Gastrocnemius medialis (tissue), 4 donors: ENCODE measurements at regions not wholly inside any gene's neighbourhood (a gene's known extent, or its start where the extent isn't known, plus 50 kb on each side); places are given as distances from the start of the nearest gene placed in this dataset.

Experiments
- POLR2A ChIP-seq, 2 donors: fragments of 450-650 bp; IDR thresholded peaks; one replicate each; pipeline ENCODE4 v1.6.1; 2017; ENCODE audit warnings: antibody characterized with exemption in 2 of 2, mild to moderate bottlenecking in 2 of 2, moderate library complexity in 2 of 2
- TF ChIP-seq, protein P1 (sequence below), 5 experiments: fragments of 450-650 bp in 3 of 5; fragments of 200-600 bp in 2 of 5; sonication (generic) in 2 of 5; IDR thresholded peaks in 4 of 5; conservative IDR thresholded peaks in 1 of 5; 1 replicate in 4 of 5; 2 replicates in 1 of 5; pipeline ENCODE4 v1.5.1; 2016 to 2019; ENCODE audit warnings: antibody characterized with exemption in 5 of 5, mild to moderate bottlenecking in 3 of 5, moderate library complexity in 3 of 5

DNA sequence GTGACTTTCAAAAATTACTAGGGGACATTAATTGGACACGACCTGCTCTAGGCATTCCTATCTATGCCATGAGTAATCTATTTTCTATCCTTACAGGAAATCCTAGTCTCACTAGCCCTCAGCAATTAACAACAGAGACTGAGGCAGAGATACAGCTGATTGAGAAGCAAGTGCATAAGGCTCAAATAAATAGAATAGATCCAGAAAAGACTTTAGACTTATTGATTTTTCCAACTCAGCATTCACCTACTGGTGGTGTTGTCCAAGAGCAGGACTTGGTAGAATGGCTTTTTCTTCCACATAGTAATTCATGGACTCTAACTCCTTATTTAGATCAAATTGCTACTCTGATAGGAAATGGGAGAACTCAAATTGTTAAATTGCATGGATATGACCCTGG, 148.0 kb downstream of the ZNF33B start:
- TF ChIP-seq, protein P1, sequence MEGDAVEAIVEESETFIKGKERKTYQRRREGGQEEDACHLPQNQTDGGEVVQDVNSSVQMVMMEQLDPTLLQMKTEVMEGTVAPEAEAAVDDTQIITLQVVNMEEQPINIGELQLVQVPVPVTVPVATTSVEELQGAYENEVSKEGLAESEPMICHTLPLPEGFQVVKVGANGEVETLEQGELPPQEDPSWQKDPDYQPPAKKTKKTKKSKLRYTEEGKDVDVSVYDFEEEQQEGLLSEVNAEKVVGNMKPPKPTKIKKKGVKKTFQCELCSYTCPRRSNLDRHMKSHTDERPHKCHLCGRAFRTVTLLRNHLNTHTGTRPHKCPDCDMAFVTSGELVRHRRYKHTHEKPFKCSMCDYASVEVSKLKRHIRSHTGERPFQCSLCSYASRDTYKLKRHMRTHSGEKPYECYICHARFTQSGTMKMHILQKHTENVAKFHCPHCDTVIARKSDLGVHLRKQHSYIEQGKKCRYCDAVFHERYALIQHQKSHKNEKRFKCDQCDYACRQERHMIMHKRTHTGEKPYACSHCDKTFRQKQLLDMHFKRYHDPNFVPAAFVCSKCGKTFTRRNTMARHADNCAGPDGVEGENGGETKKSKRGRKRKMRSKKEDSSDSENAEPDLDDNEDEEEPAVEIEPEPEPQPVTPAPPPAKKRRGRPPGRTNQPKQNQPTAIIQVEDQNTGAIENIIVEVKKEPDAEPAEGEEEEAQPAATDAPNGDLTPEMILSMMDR (IDR thresholded peaks at IDR 0.05 in 4 of 5, conservative IDR thresholded peaks at IDR 0.05 in 1 of 5): no peak
- TF ChIP-seq POLR2A (IDR thresholded peaks at IDR 0.05): no peak
